Gastrocnemius medialis (tissue), 4 donors: ENCODE measurements at regions not wholly inside any gene's neighbourhood (a gene's known extent, or its start where the extent isn't known, plus 50 kb on each side); places are given as distances from the start of the nearest gene placed in this dataset.

Source experiments
- ATAC-seq, 2 donors: fragments of 150-250 bp; one replicate each; pipeline ENCODE4 v1.9.1; 2016
- DNase-seq, 2 donors: peaks; one replicate each; pipeline ENCODE4 v3.0.0-alpha.2; 2019
- H3K27ac ChIP-seq, 4 donors: fragments of 200-600 bp; sonication (generic); 1 replicate in 1 of 4; 2 replicates in 3 of 4; pipeline ENCODE4 v1.5.1; 2016 to 2018; ENCODE audit warnings: mild to moderate bottlenecking in 2 of 4, moderate library complexity in 1 of 4
- H3K27me3 ChIP-seq, 3 donors: fragments of 200-600 bp; sonication (generic) in 2 of 3; 1 replicate in 1 of 3; 2 replicates in 2 of 3; pipeline versions ENCODE4 v1.5.1 to v1.6.0; 2016 to 2019; ENCODE audit warnings: mild to moderate bottlenecking in 1 of 3, moderate library complexity in 1 of 3
- H3K36me3 ChIP-seq, 2 donors: fragments of 200-600 bp; sonication (generic) in 1 of 2; one replicate each; pipeline ENCODE4 v1.5.1; 2017 to 2018
- H3K4me1 ChIP-seq, 2 donors: fragments of 200-600 bp; sonication (generic) in 1 of 2; one replicate each; pipeline ENCODE4 v1.5.1; 2016 to 2017; ENCODE audit warnings: mild to moderate bottlenecking in 2 of 2
- H3K4me3 ChIP-seq, 4 donors: fragments of 200-600 bp; sonication (generic) in 3 of 4; 1 replicate in 1 of 4; 2 replicates in 3 of 4; pipeline ENCODE4 v1.5.1; 2016 to 2019; ENCODE audit warnings: mild to moderate bottlenecking in 2 of 4
- H3K9me3 ChIP-seq, 3 donors: fragments of 200-600 bp; sonication (generic) in 2 of 3; 1 replicate in 1 of 3; 2 replicates in 2 of 3; pipeline ENCODE4 v1.5.1; 2016 to 2019
- POLR2A ChIP-seq, 2 donors: fragments of 450-650 bp; IDR thresholded peaks; one replicate each; pipeline ENCODE4 v1.6.1; 2017; ENCODE audit warnings: antibody characterized with exemption in 2 of 2, mild to moderate bottlenecking in 2 of 2, moderate library complexity in 2 of 2
- in situ Hi-C, 4 donors: fragments of 200-750 bp; cut with MboI; loops; one replicate each; pipeline versions ENCODE4 v1.15.0 to v1.8.0; 2017; ENCODE audit warnings: low sequenced_read_pairs in 4 of 4
- intact Hi-C: fragments of 100-400 bp; cut with DNase I; formaldehyde crosslinking; loops from one replicate; pipeline ENCODE4 v1.15.1; 2023; ENCODE audit warnings: low total_unique reads
- TF ChIP-seq, protein P1 (sequence below), 5 experiments: fragments of 450-650 bp in 3 of 5; fragments of 200-600 bp in 2 of 5; sonication (generic) in 2 of 5; IDR thresholded peaks in 4 of 5; conservative IDR thresholded peaks in 1 of 5; 1 replicate in 4 of 5; 2 replicates in 1 of 5; pipeline ENCODE4 v1.5.1; 2016 to 2019; ENCODE audit warnings: antibody characterized with exemption in 5 of 5, mild to moderate bottlenecking in 3 of 5, moderate library complexity in 3 of 5

DNA sequence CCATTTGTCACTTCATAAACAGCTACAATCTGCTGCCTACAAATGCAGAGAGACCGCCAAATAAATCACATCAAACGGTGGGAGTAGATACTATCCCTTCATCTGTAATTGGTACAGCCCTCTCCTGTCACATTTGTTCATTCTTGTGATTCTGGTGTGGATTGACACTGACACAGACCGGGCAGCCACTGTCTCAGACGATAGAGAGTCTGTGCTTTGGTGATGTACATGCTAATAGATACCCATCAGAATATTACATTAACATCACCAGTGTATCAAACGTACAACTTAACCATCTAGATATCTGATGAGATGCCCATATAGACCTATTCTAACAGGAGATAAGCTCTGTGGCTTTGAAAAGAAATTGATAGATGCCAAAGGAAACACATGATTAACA, 419.7 kb upstream of the ZEB2 start:
- Histone ChIP-seq H3K4me1 (peaks cover 11 to 16% of the 10 kb centered on the region in 2 donors), H3K36me3 (no peaks in the 10 kb centered on the region), H3K4me3 (no peak overlapping the region), H3K9me3 (no peaks in the 10 kb centered on the region), H3K27ac (no peak overlapping the region), H3K27me3 (no peaks in the 10 kb centered on the region)
- DNase-seq = no peak
- TF ChIP-seq POLR2A (IDR thresholded peaks at IDR 0.05) = no peak
- TF ChIP-seq, protein P1, sequence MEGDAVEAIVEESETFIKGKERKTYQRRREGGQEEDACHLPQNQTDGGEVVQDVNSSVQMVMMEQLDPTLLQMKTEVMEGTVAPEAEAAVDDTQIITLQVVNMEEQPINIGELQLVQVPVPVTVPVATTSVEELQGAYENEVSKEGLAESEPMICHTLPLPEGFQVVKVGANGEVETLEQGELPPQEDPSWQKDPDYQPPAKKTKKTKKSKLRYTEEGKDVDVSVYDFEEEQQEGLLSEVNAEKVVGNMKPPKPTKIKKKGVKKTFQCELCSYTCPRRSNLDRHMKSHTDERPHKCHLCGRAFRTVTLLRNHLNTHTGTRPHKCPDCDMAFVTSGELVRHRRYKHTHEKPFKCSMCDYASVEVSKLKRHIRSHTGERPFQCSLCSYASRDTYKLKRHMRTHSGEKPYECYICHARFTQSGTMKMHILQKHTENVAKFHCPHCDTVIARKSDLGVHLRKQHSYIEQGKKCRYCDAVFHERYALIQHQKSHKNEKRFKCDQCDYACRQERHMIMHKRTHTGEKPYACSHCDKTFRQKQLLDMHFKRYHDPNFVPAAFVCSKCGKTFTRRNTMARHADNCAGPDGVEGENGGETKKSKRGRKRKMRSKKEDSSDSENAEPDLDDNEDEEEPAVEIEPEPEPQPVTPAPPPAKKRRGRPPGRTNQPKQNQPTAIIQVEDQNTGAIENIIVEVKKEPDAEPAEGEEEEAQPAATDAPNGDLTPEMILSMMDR (IDR thresholded peaks at IDR 0.05 in 4 of 5, conservative IDR thresholded peaks at IDR 0.05 in 1 of 5) = no peak
- in situ Hi-C loops (no loop called here), intact Hi-C loops (no loop called here)
- no peak for ATAC-seq

DNA sequence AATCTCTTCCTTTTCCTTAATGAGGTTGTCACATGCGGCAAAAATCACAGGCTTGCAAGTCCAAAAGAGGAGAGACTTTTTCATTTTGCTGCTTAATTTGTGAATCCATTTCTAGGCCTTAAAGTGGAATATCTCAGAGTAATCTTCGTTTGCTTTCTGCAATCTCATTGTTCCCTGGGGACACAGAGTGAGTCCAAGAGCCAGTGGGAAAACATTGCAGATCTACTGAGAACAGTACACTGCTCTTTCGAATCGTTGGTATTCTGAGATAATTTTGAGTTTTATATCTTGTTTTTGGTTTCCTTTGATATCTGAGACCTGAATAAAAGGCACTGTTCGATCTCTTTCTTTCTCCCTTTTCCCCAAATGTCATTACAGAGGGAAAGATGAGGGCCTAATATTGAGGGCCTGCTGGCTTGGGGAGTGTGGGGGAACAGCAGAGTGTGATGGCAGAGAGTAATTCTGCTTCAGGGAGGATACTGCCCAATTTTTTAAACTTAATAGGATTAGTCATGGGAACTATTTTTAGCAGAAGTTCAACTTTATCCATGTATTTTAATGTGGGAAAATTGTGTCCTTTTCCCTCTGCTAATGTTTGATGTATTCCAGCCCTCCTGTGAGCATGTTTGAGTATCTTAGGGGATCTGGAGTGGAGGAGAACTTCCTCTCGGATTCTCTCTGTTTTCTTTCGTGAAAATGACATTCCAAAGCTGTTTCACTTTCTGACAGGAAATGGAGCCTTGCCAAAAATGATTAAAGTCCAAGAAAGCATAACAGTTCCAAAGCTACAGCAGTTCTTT, 418.2 kb upstream of the ZEB2 start:
- peak overlapping the region; percentile 47 to 67 (median 51) for H3K27ac ChIP-seq
- no peaks in the 10 kb centered on the region for H3K27me3 ChIP-seq
- no peaks in the 10 kb centered on the region for H3K36me3 ChIP-seq
- intact Hi-C loops (no loop called here), in situ Hi-C loops (no loop called here)
- no peaks in the 10 kb centered on the region for H3K9me3 ChIP-seq
- no peak overlapping the region for H3K4me3 ChIP-seq
- TF ChIP-seq, protein P1 (IDR thresholded peaks at IDR 0.05 in 4 of 5, conservative IDR thresholded peaks at IDR 0.05 in 1 of 5) = no peak
- no peak for TF ChIP-seq POLR2A (IDR thresholded peaks at IDR 0.05)
- peaks cover 11 to 16% of the 10 kb centered on the region in 2 donors for H3K4me1 ChIP-seq
- no peak for DNase-seq
- peak; percentile 64 to 65 for ATAC-seq

DNA sequence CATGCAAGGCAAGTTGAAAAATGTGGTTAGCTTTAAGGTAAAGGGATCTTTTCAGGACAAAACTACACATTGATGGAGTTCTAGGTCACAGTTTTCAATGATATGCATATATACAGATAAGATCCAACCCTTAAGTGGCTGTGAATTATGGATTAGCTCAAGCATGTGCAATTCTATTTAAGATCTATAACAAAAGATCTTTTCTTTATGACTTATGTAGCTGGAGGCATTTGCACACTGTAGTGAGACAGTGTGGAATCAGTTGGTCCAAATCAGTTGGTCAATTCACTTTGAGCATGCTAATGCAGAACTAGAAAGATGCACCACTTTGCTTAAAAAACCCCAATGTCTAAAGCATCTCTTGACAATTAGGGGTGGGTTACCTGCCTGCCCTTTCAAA, 417.1 kb upstream of the ZEB2 start:
- ATAC-seq = no peak
- TF ChIP-seq POLR2A (IDR thresholded peaks at IDR 0.05) = no peak
- TF ChIP-seq, protein P1 (IDR thresholded peaks at IDR 0.05 in 4 of 5, conservative IDR thresholded peaks at IDR 0.05 in 1 of 5) = no peak
- Histone ChIP-seq H3K4me1 (peaks cover 11 to 16% of the 10 kb centered on the region in 2 donors), H3K4me3 (no peak overlapping the region), H3K27me3 (no peaks in the 10 kb centered on the region), H3K27ac (peak overlapping the region in 2 of 4 donors; percentile 50 to 52), H3K9me3 (no peaks in the 10 kb centered on the region), H3K36me3 (no peaks in the 10 kb centered on the region)
- no peak for DNase-seq
- intact Hi-C loops (no loop called here), in situ Hi-C loops (no loop called here)

DNA sequence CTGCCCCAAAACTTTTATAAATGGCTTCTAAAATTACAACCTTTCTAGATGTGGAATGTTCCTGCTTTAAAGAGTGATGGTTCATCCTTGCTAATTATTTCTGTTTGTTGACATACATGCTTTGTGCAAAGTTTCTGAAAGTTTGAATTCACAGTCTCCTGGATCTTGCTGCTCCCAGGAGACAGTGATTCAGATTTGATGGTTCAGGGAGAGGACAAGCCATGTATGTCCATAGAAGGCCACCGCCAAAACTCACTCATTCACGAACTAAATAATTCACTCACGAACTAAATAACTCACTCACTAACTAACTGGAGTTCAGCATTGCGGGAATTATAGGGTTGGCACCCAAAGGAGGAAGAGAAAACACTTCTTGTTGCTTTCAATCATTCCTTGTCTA, 416.5 kb upstream of the ZEB2 start:
- Histone ChIP-seq H3K9me3 (no peaks in the 10 kb centered on the region), H3K27ac (peak overlapping the region in 2 of 4 donors; percentile 10 to 50), H3K36me3 (no peaks in the 10 kb centered on the region), H3K4me3 (no peak overlapping the region), H3K4me1 (peaks cover 11 to 16% of the 10 kb centered on the region in 2 donors), H3K27me3 (no peaks in the 10 kb centered on the region)
- in situ Hi-C loops = no loop called here
- ATAC-seq (no peak), DNase-seq (no peak)
- TF ChIP-seq, protein P1 (IDR thresholded peaks at IDR 0.05 in 4 of 5, conservative IDR thresholded peaks at IDR 0.05 in 1 of 5) = no peak
- no peak for TF ChIP-seq POLR2A (IDR thresholded peaks at IDR 0.05)
- intact Hi-C loops = no loop called here
